WTC11 (cell line): ENCODE measurements at regions not wholly inside any gene's neighbourhood (a gene's known extent, or its start where the extent isn't known, plus 50 kb on each side); places are given as distances from the start of the nearest gene placed in this dataset.

Source experiments
- ATAC-seq: fragments of 200-7000 bp; cut with Tn5 transposase; 2 replicates; pipeline ENCODE4 v1.10.0; 2021; ENCODE audit warnings: mild to moderate bottlenecking, moderate library complexity
- CTCF ChIA-PET: fragments of 300-600 bp; sonication (Branson Sonifier 250); formaldehyde crosslinking; loops from one replicate; lab custom pipeline; 2021; ENCODE audit warnings: antibody characterized with exemption; lab: Charles Lee
- POLR2A ChIA-PET: fragments of 350-600 bp; sonication (Branson Sonifier 250); formaldehyde crosslinking; loops from one replicate; lab custom pipeline; 2021; ENCODE audit warnings: antibody characterized with exemption; lab: Charles Lee
- DNase-seq: peaks from one replicate; pipeline ENCODE4 v3.0.0; 2021; ENCODE audit warnings: low spot score
- H3K27ac Mint-ChIP-seq: 2 replicates; pipeline ENCODE4 v1.8.0; 2021; ENCODE audit warnings: mixed read lengths
- H3K27me3 Mint-ChIP-seq: 2 replicates; pipeline ENCODE4 v1.8.0; 2021; ENCODE audit warnings: low read depth, mild to moderate bottlenecking, moderate library complexity, mixed read lengths
- H3K36me3 Mint-ChIP-seq: 2 replicates; pipeline ENCODE4 v1.8.0; 2021; ENCODE audit warnings: mixed read lengths
- H3K4me1 Mint-ChIP-seq: 2 replicates; pipeline ENCODE4 v1.8.0; 2022; ENCODE audit warnings: mixed read lengths
- H3K4me3 Mint-ChIP-seq: 2 replicates; pipeline ENCODE4 v1.8.0; 2021; ENCODE audit warnings: mild to moderate bottlenecking, moderate library complexity, mixed read lengths
- H3K9me3 Mint-ChIP-seq: 2 replicates; pipeline ENCODE4 v1.8.0; 2021; ENCODE audit warnings: mixed read lengths
- ELF4 ChIP-seq: sonication (generic); formaldehyde crosslinking; IDR thresholded peaks from 2 replicates; pipeline ENCODE4 v1.8.1; 2022; ENCODE audit warnings: low read depth, mild to moderate bottlenecking, moderate library complexity, missing genetic modification reagents
- FOXP1 ChIP-seq: sonication (generic); formaldehyde crosslinking; IDR thresholded peaks from 2 replicates; pipeline ENCODE4 v1.8.0; 2022; ENCODE audit warnings: missing genetic modification reagents, mild to moderate bottlenecking, moderate library complexity, borderline replicate concordance
- GRHL2 ChIP-seq: fragments of 250-450 bp; sonication (Bioruptor Pico); IDR thresholded peaks from 2 replicates; pipeline ENCODE4 v1.8.0; 2022; ENCODE audit warnings: mild to moderate bottlenecking, moderate library complexity; ENCODE audit not compliant: insufficient replicate concordance, severe bottlenecking
- GTF2I ChIP-seq: fragments of 250-450 bp; sonication (Bioruptor Pico); conservative IDR thresholded peaks from 2 replicates; pipeline ENCODE4 v1.4.0; 2021; ENCODE audit warnings: mild to moderate bottlenecking
- HMGA2 ChIP-seq: fragments of 250-450 bp; sonication (Bioruptor Pico); IDR thresholded peaks from 2 replicates; pipeline ENCODE4 v1.4.0; 2021; ENCODE audit warnings: mild to moderate bottlenecking, moderate library complexity
- KAT7 ChIP-seq: sonication (generic); formaldehyde crosslinking; IDR thresholded peaks from 2 replicates; pipeline ENCODE4 v1.8.1; 2023; ENCODE audit warnings: missing genetic modification reagents, mild to moderate bottlenecking, borderline replicate concordance
- MXD4 ChIP-seq: fragments of 250-450 bp; sonication (Bioruptor Pico); IDR thresholded peaks from 2 replicates; pipeline ENCODE4 v1.8.0; 2021; ENCODE audit warnings: mild to moderate bottlenecking, moderate library complexity, borderline replicate concordance
- NFATC4 ChIP-seq: fragments of 250-450 bp; sonication (Bioruptor Pico); IDR thresholded peaks from 2 replicates; pipeline ENCODE4 v1.9.0; 2021; ENCODE audit warnings: mild to moderate bottlenecking
- NR3C1 ChIP-seq: sonication (generic); formaldehyde crosslinking; conservative IDR thresholded peaks from 2 replicates; pipeline ENCODE4 v1.8.1; 2023; ENCODE audit warnings: low read depth, mild to moderate bottlenecking, missing genetic modification reagents
- SMAD3 ChIP-seq: sonication (generic); formaldehyde crosslinking; IDR thresholded peaks from 2 replicates; pipeline ENCODE4 v1.8.0; 2022; ENCODE audit warnings: missing genetic modification reagents, mild to moderate bottlenecking, borderline replicate concordance
- TCF7 ChIP-seq: sonication (generic); formaldehyde crosslinking; IDR thresholded peaks from 2 replicates; pipeline ENCODE4 v1.8.0; 2022; ENCODE audit warnings: mild to moderate bottlenecking, low read depth, missing genetic modification reagents, moderate library complexity
- ZBTB21 ChIP-seq: sonication (generic); formaldehyde crosslinking; IDR thresholded peaks from 2 replicates; pipeline ENCODE4 v1.8.1; 2023; ENCODE audit warnings: mild to moderate bottlenecking, missing genetic modification reagents, borderline replicate concordance
- ZNF671 ChIP-seq: fragments of 250-450 bp; sonication (Bioruptor Pico); IDR thresholded peaks from 2 replicates; pipeline ENCODE4 v1.8.0; 2021; ENCODE audit warnings: mild to moderate bottlenecking
- TF ChIP-seq, protein P1 (sequence below): sonication (generic); formaldehyde crosslinking; IDR thresholded peaks from 2 replicates; pipeline ENCODE4 v1.8.0; 2022; ENCODE audit warnings: missing genetic modification reagents
- TF ChIP-seq, protein P2 (sequence below): sonication (generic); formaldehyde crosslinking; IDR thresholded peaks from 2 replicates; pipeline ENCODE4 v1.8.1; 2022; ENCODE audit warnings: missing genetic modification reagents, borderline replicate concordance
- TF ChIP-seq, protein P3 (sequence below): sonication (generic); formaldehyde crosslinking; IDR thresholded peaks from 2 replicates; pipeline ENCODE4 v1.8.1; 2023; ENCODE audit warnings: mild to moderate bottlenecking, missing genetic modification reagents
- TF ChIP-seq, protein P4 (sequence below): fragments of 250-450 bp; sonication (Bioruptor Pico); IDR thresholded peaks from 2 replicates; pipeline ENCODE4 v1.9.0; 2021; ENCODE audit warnings: mild to moderate bottlenecking
- TF ChIP-seq, protein P5 (sequence below): sonication (generic); formaldehyde crosslinking; conservative IDR thresholded peaks from 2 replicates; pipeline ENCODE4 v1.8.1; 2023; ENCODE audit warnings: mild to moderate bottlenecking, low read depth, missing genetic modification reagents, moderate library complexity
- TF ChIP-seq, protein P6 (sequence below): fragments of 250-450 bp; sonication (Bioruptor Pico); IDR thresholded peaks from 2 replicates; pipeline ENCODE4 v2.1.2; 2022; ENCODE audit warnings: mild to moderate bottlenecking, moderate library complexity
- TF ChIP-seq, protein P7 (sequence below): sonication (generic); formaldehyde crosslinking; IDR thresholded peaks from 2 replicates; pipeline ENCODE4 v1.8.0; 2022; ENCODE audit warnings: mild to moderate bottlenecking, missing genetic modification reagents

DNA sequence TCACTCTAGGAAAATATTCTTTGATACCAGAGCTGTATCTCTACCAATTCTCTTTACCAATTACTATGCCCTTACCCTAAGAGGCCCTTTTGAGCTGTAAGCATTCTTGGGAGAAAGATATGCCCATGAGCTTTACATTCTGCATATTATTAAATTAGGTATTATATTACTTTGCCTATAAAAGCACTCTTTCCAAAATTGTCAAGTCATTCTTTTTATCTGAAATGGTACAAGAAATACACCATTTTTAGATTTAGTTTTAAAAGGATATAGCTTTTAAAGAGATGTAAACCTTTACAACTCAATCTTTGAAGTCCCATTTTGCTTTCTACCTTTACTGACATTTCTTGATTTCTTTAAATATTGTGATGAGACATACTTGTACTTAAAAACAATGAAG lies 343.5 kb downstream of the C12orf50 start:
- CTCF ChIA-PET, result no interaction called here
- no peaks in the 10 kb centered on the region for H3K27me3 Mint-ChIP-seq
- peaks cover 15% of the 10 kb centered on the region for H3K4me1 Mint-ChIP-seq
- H3K27ac Mint-ChIP-seq, result no peak overlapping the region
- no peak overlapping the region for H3K4me3 Mint-ChIP-seq
- H3K36me3 Mint-ChIP-seq, result no peaks in the 10 kb centered on the region
- DNase-seq, result no peak
- H3K9me3 Mint-ChIP-seq, result peaks cover 6% of the 10 kb centered on the region; the same call in 1 of the 2 replicates
- POLR2A ChIA-PET, result no interaction called here
- TF ChIP-seq ZNF671 (CRISPR knock-in tag) (no peak), FOXP1 (no peak), SMAD3 (no peak), MXD4 (no peak), HMGA2 (CRISPR knock-in tag) (no peak), ZBTB21 (CRISPR knock-in tag) (no peak)
- TF ChIP-seq, protein P1, sequence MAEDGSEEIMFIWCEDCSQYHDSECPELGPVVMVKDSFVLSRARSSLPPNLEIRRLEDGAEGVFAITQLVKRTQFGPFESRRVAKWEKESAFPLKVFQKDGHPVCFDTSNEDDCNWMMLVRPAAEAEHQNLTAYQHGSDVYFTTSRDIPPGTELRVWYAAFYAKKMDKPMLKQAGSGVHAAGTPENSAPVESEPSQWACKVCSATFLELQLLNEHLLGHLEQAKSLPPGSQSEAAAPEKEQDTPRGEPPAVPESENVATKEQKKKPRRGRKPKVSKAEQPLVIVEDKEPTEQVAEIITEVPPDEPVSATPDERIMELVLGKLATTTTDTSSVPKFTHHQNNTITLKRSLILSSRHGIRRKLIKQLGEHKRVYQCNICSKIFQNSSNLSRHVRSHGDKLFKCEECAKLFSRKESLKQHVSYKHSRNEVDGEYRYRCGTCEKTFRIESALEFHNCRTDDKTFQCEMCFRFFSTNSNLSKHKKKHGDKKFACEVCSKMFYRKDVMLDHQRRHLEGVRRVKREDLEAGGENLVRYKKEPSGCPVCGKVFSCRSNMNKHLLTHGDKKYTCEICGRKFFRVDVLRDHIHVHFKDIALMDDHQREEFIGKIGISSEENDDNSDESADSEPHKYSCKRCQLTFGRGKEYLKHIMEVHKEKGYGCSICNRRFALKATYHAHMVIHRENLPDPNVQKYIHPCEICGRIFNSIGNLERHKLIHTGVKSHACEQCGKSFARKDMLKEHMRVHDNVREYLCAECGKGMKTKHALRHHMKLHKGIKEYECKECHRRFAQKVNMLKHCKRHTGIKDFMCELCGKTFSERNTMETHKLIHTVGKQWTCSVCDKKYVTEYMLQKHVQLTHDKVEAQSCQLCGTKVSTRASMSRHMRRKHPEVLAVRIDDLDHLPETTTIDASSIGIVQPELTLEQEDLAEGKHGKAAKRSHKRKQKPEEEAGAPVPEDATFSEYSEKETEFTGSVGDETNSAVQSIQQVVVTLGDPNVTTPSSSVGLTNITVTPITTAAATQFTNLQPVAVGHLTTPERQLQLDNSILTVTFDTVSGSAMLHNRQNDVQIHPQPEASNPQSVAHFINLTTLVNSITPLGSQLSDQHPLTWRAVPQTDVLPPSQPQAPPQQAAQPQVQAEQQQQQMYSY (CRISPR knock-in tag), result no peak
- TF ChIP-seq, protein P2, sequence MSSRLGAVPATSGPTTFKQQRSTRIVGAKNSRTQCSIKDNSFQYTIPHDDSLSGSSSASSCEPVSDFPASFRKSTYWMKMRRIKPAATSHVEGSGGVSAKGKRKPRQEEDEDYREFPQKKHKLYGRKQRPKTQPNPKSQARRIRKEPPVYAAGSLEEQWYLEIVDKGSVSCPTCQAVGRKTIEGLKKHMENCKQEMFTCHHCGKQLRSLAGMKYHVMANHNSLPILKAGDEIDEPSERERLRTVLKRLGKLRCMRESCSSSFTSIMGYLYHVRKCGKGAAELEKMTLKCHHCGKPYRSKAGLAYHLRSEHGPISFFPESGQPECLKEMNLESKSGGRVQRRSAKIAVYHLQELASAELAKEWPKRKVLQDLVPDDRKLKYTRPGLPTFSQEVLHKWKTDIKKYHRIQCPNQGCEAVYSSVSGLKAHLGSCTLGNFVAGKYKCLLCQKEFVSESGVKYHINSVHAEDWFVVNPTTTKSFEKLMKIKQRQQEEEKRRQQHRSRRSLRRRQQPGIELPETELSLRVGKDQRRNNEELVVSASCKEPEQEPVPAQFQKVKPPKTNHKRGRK (CRISPR knock-in tag), result no peak
- TF ChIP-seq, protein P3, sequence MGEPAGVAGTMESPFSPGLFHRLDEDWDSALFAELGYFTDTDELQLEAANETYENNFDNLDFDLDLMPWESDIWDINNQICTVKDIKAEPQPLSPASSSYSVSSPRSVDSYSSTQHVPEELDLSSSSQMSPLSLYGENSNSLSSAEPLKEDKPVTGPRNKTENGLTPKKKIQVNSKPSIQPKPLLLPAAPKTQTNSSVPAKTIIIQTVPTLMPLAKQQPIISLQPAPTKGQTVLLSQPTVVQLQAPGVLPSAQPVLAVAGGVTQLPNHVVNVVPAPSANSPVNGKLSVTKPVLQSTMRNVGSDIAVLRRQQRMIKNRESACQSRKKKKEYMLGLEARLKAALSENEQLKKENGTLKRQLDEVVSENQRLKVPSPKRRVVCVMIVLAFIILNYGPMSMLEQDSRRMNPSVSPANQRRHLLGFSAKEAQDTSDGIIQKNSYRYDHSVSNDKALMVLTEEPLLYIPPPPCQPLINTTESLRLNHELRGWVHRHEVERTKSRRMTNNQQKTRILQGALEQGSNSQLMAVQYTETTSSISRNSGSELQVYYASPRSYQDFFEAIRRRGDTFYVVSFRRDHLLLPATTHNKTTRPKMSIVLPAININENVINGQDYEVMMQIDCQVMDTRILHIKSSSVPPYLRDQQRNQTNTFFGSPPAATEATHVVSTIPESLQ (CRISPR knock-in tag), result no peak
- ATAC-seq, result no peak

DNA sequence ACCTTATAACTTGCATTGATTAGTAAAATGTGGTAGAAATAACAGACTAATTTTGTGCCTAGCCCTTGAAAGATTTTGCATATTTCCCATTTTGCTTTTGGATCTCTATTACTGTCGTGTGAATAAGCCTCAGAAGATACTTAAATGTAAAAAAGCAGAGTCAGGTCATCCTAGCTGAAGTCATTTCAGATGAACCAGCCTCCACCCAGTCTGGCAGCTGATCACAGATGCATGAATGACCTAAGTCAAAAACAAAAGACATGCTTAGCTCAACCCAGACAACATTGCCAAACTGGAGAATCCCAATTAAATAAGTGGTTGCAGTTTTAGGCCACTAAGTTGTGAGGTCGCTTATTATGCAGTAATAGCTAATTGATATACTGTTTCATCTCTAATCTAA lies 349.9 kb downstream of the C12orf50 start:
- DNase-seq (no peak), ATAC-seq (no peak)
- POLR2A ChIA-PET, result no interaction called here
- no peak for TF ChIP-seq ELF4
- no peak for TF ChIP-seq TCF7 (CRISPR knock-in tag)
- no peak for TF ChIP-seq KAT7 (CRISPR knock-in tag)
- TF ChIP-seq, protein P4, sequence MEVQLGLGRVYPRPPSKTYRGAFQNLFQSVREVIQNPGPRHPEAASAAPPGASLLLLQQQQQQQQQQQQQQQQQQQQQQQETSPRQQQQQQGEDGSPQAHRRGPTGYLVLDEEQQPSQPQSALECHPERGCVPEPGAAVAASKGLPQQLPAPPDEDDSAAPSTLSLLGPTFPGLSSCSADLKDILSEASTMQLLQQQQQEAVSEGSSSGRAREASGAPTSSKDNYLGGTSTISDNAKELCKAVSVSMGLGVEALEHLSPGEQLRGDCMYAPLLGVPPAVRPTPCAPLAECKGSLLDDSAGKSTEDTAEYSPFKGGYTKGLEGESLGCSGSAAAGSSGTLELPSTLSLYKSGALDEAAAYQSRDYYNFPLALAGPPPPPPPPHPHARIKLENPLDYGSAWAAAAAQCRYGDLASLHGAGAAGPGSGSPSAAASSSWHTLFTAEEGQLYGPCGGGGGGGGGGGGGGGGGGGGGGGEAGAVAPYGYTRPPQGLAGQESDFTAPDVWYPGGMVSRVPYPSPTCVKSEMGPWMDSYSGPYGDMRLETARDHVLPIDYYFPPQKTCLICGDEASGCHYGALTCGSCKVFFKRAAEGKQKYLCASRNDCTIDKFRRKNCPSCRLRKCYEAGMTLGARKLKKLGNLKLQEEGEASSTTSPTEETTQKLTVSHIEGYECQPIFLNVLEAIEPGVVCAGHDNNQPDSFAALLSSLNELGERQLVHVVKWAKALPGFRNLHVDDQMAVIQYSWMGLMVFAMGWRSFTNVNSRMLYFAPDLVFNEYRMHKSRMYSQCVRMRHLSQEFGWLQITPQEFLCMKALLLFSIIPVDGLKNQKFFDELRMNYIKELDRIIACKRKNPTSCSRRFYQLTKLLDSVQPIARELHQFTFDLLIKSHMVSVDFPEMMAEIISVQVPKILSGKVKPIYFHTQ (CRISPR knock-in tag), result no peak
- TF ChIP-seq, protein P5, sequence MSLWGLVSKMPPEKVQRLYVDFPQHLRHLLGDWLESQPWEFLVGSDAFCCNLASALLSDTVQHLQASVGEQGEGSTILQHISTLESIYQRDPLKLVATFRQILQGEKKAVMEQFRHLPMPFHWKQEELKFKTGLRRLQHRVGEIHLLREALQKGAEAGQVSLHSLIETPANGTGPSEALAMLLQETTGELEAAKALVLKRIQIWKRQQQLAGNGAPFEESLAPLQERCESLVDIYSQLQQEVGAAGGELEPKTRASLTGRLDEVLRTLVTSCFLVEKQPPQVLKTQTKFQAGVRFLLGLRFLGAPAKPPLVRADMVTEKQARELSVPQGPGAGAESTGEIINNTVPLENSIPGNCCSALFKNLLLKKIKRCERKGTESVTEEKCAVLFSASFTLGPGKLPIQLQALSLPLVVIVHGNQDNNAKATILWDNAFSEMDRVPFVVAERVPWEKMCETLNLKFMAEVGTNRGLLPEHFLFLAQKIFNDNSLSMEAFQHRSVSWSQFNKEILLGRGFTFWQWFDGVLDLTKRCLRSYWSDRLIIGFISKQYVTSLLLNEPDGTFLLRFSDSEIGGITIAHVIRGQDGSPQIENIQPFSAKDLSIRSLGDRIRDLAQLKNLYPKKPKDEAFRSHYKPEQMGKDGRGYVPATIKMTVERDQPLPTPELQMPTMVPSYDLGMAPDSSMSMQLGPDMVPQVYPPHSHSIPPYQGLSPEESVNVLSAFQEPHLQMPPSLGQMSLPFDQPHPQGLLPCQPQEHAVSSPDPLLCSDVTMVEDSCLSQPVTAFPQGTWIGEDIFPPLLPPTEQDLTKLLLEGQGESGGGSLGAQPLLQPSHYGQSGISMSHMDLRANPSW (CRISPR knock-in tag), result no peak
- TF ChIP-seq ZNF671 (CRISPR knock-in tag), result no peak
- TF ChIP-seq, protein P6, sequence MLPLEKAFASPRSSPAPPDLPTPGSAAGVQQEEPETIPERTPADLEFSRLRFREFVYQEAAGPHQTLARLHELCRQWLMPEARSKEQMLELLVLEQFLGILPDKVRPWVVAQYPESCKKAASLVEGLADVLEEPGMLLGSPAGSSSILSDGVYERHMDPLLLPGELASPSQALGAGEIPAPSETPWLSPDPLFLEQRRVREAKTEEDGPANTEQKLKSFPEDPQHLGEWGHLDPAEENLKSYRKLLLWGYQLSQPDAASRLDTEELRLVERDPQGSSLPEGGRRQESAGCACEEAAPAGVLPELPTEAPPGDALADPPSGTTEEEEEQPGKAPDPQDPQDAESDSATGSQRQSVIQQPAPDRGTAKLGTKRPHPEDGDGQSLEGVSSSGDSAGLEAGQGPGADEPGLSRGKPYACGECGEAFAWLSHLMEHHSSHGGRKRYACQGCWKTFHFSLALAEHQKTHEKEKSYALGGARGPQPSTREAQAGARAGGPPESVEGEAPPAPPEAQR (CRISPR knock-in tag), result no peak
- no peak for TF ChIP-seq NFATC4 (CRISPR knock-in tag)
- no peak for TF ChIP-seq NR3C1 (CRISPR knock-in tag)
- TF ChIP-seq, protein P7, sequence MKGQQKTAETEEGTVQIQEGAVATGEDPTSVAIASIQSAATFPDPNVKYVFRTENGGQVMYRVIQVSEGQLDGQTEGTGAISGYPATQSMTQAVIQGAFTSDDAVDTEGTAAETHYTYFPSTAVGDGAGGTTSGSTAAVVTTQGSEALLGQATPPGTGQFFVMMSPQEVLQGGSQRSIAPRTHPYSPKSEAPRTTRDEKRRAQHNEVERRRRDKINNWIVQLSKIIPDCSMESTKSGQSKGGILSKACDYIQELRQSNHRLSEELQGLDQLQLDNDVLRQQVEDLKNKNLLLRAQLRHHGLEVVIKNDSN (CRISPR knock-in tag), result no peak
- no peak for TF ChIP-seq GRHL2 (CRISPR knock-in tag)
- TF ChIP-seq GTF2I (CRISPR knock-in tag), result no peak

More for the DNA sequence above, 349.9 kb downstream of the C12orf50 start:
- Mint-ChIP-seq H3K9me3 (no peaks in the 10 kb centered on the region), H3K36me3 (no peaks in the 10 kb centered on the region), H3K27me3 (no peaks in the 10 kb centered on the region), H3K4me1 (no peaks in the 10 kb centered on the region), H3K27ac (no peak overlapping the region), H3K4me3 (no peak overlapping the region)
- CTCF ChIA-PET, result no interaction called here
